ENCODE measurements at regions not wholly inside any gene's neighbourhood (a gene's known extent, or its start where the extent isn't known, plus 50 kb on each side); places are given as distances from the start of the nearest gene placed in this dataset.
A peak's percentile ranks its signal among the peaks of the same experiment; 100 is the strongest.

GRCh38 chr9:78923966-78924659 is 627.2 kb downstream of the PSAT1 start:
- no peak for TF ChIP-seq CTCF (IDR thresholded peaks at IDR 0.05)
- Histone ChIP-seq H3K27me3 (no peaks in the 10 kb centered on the region), H3K27ac (no peak overlapping the region), H3K9me3 (no peaks in the 10 kb centered on the region), H3K4me3 (no peak overlapping the region), H3K4me1 (no peaks in the 10 kb centered on the region), H3K36me3 (no peaks in the 10 kb centered on the region)
- DNase-seq (no peak), ATAC-seq (no peak)
- intact Hi-C loops (cut with DNase I) = no loop called here

GRCh38 chr9:78927099-78927940 is 630.4 kb downstream of the PSAT1 start:
- ATAC-seq (no peak), DNase-seq (no peak)
- Histone ChIP-seq H3K4me3 (no peak overlapping the region), H3K27me3 (no peaks in the 10 kb centered on the region), H3K4me1 (no peaks in the 10 kb centered on the region), H3K27ac (no peak overlapping the region), H3K9me3 (no peaks in the 10 kb centered on the region), H3K36me3 (no peaks in the 10 kb centered on the region)
- TF ChIP-seq CTCF (IDR thresholded peaks at IDR 0.05) = no peak
- intact Hi-C loops (cut with DNase I) = no loop called here

GRCh38 chr9:78928625-78929405 is 631.9 kb downstream of the PSAT1 start:
- no peak overlapping the region for H3K27ac ChIP-seq
- intact Hi-C loops (cut with DNase I) = no loop called here
- H3K27me3 ChIP-seq = no peaks in the 10 kb centered on the region
- TF ChIP-seq CTCF (IDR thresholded peaks at IDR 0.05) = no peak
- ATAC-seq (no peak), DNase-seq (peak in 2 of 4 donors; percentile 20 to 60)
- H3K4me3 ChIP-seq = no peak overlapping the region
- no peaks in the 10 kb centered on the region for H3K4me1 ChIP-seq
- H3K36me3 ChIP-seq = no peaks in the 10 kb centered on the region
- no peaks in the 10 kb centered on the region for H3K9me3 ChIP-seq

- DNase-seq = no peak
- Histone ChIP-seq H3K4me3 (no peak overlapping the region), H3K9me3 (no peaks in the 10 kb centered on the region), H3K36me3 (no peaks in the 10 kb centered on the region), H3K27ac (no peak overlapping the region), H3K27me3 (no peaks in the 10 kb centered on the region), H3K4me1 (no peaks in the 10 kb centered on the region)
- ATAC-seq = no peak
- intact Hi-C loops (cut with DNase I) = no loop called here
- no peak for TF ChIP-seq CTCF (IDR thresholded peaks at IDR 0.05)
These were observed 633.4 kb downstream of the PSAT1 start for GRCh38 chr9:78930281-78930680.

Data from left lung (tissue), 4 donors.